Suprapubic skin (tissue), 3 donors: ENCODE measurements at regions not wholly inside any gene's neighbourhood (a gene's known extent, or its start where the extent isn't known, plus 50 kb on each side); places are given as distances from the start of the nearest gene placed in this dataset.

Source experiments
- CTCF ChIP-seq, 2 donors: fragments of 200-600 bp in 1 of 2; fragments of 450-650 bp in 1 of 2; sonication (generic) in 1 of 2; IDR thresholded peaks; one replicate each; pipeline ENCODE4 v1.5.1; 2016 to 2019; ENCODE audit warnings: antibody characterized with exemption in 2 of 2, mild to moderate bottlenecking in 1 of 2, moderate library complexity in 1 of 2
- POLR2A ChIP-seq, 2 donors: fragments of 450-650 bp; IDR thresholded peaks; one replicate each; pipeline ENCODE4 v1.6.1; 2017; ENCODE audit warnings: antibody characterized with exemption in 2 of 2, mild to moderate bottlenecking in 2 of 2, moderate library complexity in 2 of 2

GRCh38 chr3:160108362-160108761 lies 116.9 kb upstream of the C3orf80 start:
- no peak for TF ChIP-seq CTCF (IDR thresholded peaks at IDR 0.05)
- TF ChIP-seq POLR2A (IDR thresholded peaks at IDR 0.05), result no peak
